DND-41 (cell line): ENCODE measurements at regions not wholly inside any gene's neighbourhood (a gene's known extent, or its start where the extent isn't known, plus 50 kb on each side); places are given as distances from the start of the nearest gene placed in this dataset.

Experiments used
- EZH2 ChIP-seq: IDR thresholded peaks from 3 replicates; pipeline ENCODE4 v1.6.1; 2012; ENCODE audit warnings: borderline replicate concordance, low read depth, mild to moderate bottlenecking, moderate library complexity, low read length, inconsistent platforms; ENCODE audit not compliant: severe bottlenecking
- TF ChIP-seq, protein P1 (sequence below): IDR thresholded peaks from 2 replicates; pipeline ENCODE4 v1.5.1; 2012; ENCODE audit warnings: borderline replicate concordance, low read length, moderate library complexity, mild to moderate bottlenecking; ENCODE audit not compliant: poor library complexity, severe bottlenecking; ENCODE audit errors: extremely low read depth

DNA sequence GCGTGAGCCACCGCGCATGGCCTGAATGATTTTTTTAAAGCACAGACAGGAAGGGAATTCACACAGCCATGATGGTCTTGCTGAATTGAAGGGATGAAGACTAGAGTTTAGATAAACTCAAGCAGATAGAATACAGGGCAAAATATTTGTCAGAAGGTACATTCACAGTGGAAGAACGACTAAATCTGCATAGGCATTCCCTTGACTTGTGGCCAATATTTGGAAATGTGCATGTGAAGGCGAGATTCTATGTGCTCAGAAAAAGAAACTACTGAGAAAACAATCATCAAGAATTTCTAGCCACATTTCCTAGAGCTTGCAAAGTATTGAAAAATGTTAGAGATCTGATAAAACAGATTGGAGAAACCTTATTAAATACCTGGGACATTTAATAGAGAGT, 1166.2 kb downstream of the DNAJB9 start:
- TF ChIP-seq, protein P1, sequence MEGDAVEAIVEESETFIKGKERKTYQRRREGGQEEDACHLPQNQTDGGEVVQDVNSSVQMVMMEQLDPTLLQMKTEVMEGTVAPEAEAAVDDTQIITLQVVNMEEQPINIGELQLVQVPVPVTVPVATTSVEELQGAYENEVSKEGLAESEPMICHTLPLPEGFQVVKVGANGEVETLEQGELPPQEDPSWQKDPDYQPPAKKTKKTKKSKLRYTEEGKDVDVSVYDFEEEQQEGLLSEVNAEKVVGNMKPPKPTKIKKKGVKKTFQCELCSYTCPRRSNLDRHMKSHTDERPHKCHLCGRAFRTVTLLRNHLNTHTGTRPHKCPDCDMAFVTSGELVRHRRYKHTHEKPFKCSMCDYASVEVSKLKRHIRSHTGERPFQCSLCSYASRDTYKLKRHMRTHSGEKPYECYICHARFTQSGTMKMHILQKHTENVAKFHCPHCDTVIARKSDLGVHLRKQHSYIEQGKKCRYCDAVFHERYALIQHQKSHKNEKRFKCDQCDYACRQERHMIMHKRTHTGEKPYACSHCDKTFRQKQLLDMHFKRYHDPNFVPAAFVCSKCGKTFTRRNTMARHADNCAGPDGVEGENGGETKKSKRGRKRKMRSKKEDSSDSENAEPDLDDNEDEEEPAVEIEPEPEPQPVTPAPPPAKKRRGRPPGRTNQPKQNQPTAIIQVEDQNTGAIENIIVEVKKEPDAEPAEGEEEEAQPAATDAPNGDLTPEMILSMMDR, result no peak
- TF ChIP-seq EZH2, result no peak
